ENCODE measurements at regions not wholly inside any gene's neighbourhood (a gene's known extent, or its start where the extent isn't known, plus 50 kb on each side); places are given as distances from the start of the nearest gene placed in this dataset.

DNA sequence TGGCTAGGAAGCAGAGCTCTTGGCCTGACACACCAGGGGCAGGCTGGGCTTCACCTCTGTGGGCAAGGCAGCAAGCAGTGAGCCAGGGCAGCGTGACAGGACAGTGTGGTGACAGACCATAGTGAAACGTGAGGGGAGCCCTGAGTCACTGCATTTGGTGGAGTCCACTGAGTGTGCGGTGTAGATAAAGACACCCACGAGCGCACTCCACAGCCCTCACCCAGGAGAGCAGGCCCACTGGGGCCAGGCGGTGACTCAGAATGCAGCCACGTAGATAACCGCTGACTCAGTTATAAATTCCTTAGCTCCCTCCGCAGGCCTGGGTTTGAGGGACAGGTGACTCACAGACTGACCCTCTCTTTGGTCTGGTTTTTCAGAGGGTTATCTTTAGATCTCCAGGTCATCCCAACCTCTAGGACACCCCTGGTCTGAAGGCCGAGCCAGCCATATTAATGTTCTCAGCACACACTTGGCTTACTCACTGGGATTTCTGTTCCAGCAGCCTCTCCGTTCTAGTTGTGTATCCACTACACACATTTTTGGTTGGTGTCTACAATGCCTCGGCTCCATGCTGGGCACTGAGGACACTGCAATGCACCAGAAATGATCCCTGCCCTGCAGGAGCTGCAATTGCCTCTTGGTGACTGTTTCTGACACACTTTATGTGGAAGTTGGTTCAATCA is 90.2 kb upstream of the TSPAN2 start:
- Histone ChIP-seq H2BK15ac (ENCODE audit: low read depth, poor library complexity, severe bottlenecking) (no peak overlapping the region), H3K27ac (ENCODE audit: low read length, poor library complexity, severe bottlenecking) (peak overlapping the region; percentile 17), H2BK5ac (ENCODE audit: low read depth, low read length, poor library complexity, severe bottlenecking) (no peak overlapping the region), H2BK120ac (ENCODE audit: low read depth, low read length) (no peak overlapping the region), H3K9ac (ENCODE audit: low read length) (peak overlapping the region; percentile 41), H3K18ac (ENCODE audit: low read depth in 1 of 2, low read length in 2 of 2) (peak overlapping the region; percentile 12 to 55), H3K23ac (ENCODE audit: low read length in 2 of 2) (no peak overlapping the region), H4K91ac (ENCODE audit: low read length) (peak overlapping the region; percentile 8), H3K27me3 (ENCODE audit: control insufficient read depth in 1 of 2, insufficient read depth in 1 of 2, low read length in 2 of 2) (no peaks in the 10 kb centered on the region), H3K4me2 (ENCODE audit: low read length, poor library complexity, severe bottlenecking) (no peak overlapping the region), H2AFZ (ENCODE audit: low read depth, low read length) (no peak overlapping the region), H3K9me3 (ENCODE audit: control insufficient read depth, low read length) (peaks cover 5% of the 10 kb centered on the region), H2BK12ac (ENCODE audit: low read length in 2 of 2) (peak overlapping the region; percentile 6 to 45), H3K4me3 (ENCODE audit: insufficient read depth in 1 of 2, low read depth in 1 of 2, low read length in 2 of 2) (no peak overlapping the region), H4K8ac (ENCODE audit: low read length) (no peak overlapping the region), H2AK5ac (ENCODE audit: low read length, severe bottlenecking) (no peak overlapping the region), H3K4ac (ENCODE audit: low read depth in 1 of 2, low read length in 2 of 2) (peak overlapping the region in 1 of 2 experiments; percentile 11), H3K14ac (ENCODE audit: low read length in 2 of 2) (peak overlapping the region in 1 of 2 experiments; percentile 19), H3K36me3 (ENCODE audit: control insufficient read depth in 1 of 2, insufficient read depth in 2 of 2, low read depth in 1 of 2, low read length in 2 of 2) (no peaks in the 10 kb centered on the region), H3K79me1 (replicated peaks; ENCODE audit: low read length, poor library complexity, severe bottlenecking) (no peaks in the 10 kb centered on the region), H3K4me1 (ENCODE audit: control insufficient read depth, insufficient read depth, low read depth, low read length) (peaks cover 14% of the 10 kb centered on the region)
- WGBS: 7% methylated on average over 12 of the region's 12 CpGs
- DNase-seq: peak; percentile 96

- Histone ChIP-seq H2BK15ac (ENCODE audit: low read depth, poor library complexity, severe bottlenecking) (no peak overlapping the region), H2AFZ (ENCODE audit: low read depth, low read length) (no peak overlapping the region), H3K4me2 (ENCODE audit: low read length, poor library complexity, severe bottlenecking) (no peak overlapping the region), H3K79me1 (replicated peaks; ENCODE audit: low read length, poor library complexity, severe bottlenecking) (no peaks in the 10 kb centered on the region), H3K9me3 (ENCODE audit: control insufficient read depth, low read length) (peaks cover 5% of the 10 kb centered on the region), H2BK12ac (ENCODE audit: low read length in 2 of 2) (no peak overlapping the region), H2AK5ac (ENCODE audit: low read length, severe bottlenecking) (no peak overlapping the region), H3K27ac (ENCODE audit: low read length, poor library complexity, severe bottlenecking) (no peak overlapping the region), H2BK5ac (ENCODE audit: low read depth, low read length, poor library complexity, severe bottlenecking) (no peak overlapping the region), H4K91ac (ENCODE audit: low read length) (no peak overlapping the region), H3K4ac (ENCODE audit: low read depth in 1 of 2, low read length in 2 of 2) (no peak overlapping the region), H3K27me3 (ENCODE audit: control insufficient read depth in 1 of 2, insufficient read depth in 1 of 2, low read length in 2 of 2) (no peaks in the 10 kb centered on the region), H3K4me3 (ENCODE audit: insufficient read depth in 1 of 2, low read depth in 1 of 2, low read length in 2 of 2) (no peak overlapping the region), H3K14ac (ENCODE audit: low read length in 2 of 2) (no peak overlapping the region), H3K36me3 (ENCODE audit: control insufficient read depth in 1 of 2, insufficient read depth in 2 of 2, low read depth in 1 of 2, low read length in 2 of 2) (no peaks in the 10 kb centered on the region), H3K18ac (ENCODE audit: low read depth in 1 of 2, low read length in 2 of 2) (no peak overlapping the region), H3K9ac (ENCODE audit: low read length) (no peak overlapping the region), H4K8ac (ENCODE audit: low read length) (no peak overlapping the region), H3K23ac (ENCODE audit: low read length in 2 of 2) (no peak overlapping the region), H2BK120ac (ENCODE audit: low read depth, low read length) (no peak overlapping the region), H3K4me1 (ENCODE audit: control insufficient read depth, insufficient read depth, low read depth, low read length) (peaks cover 11% of the 10 kb centered on the region)
- no peak for DNase-seq
- WGBS: 100% methylated on average over 1 of the region's 1 CpG
Observed at GRCh38 chr1:115176189-115176588, 86.9 kb upstream of the TSPAN2 start.

GRCh38 chr1:115175596-115175995 is 86.3 kb upstream of the TSPAN2 start:
- Histone ChIP-seq H2BK12ac (ENCODE audit: low read length in 2 of 2) (no peak overlapping the region), H3K79me1 (replicated peaks; ENCODE audit: low read length, poor library complexity, severe bottlenecking) (no peaks in the 10 kb centered on the region), H3K4me1 (ENCODE audit: control insufficient read depth, insufficient read depth, low read depth, low read length) (peaks cover 11% of the 10 kb centered on the region), H3K27me3 (ENCODE audit: control insufficient read depth in 1 of 2, insufficient read depth in 1 of 2, low read length in 2 of 2) (no peaks in the 10 kb centered on the region), H3K4me3 (ENCODE audit: insufficient read depth in 1 of 2, low read depth in 1 of 2, low read length in 2 of 2) (no peak overlapping the region), H3K9me3 (ENCODE audit: control insufficient read depth, low read length) (peaks cover 5% of the 10 kb centered on the region), H3K36me3 (ENCODE audit: control insufficient read depth in 1 of 2, insufficient read depth in 2 of 2, low read depth in 1 of 2, low read length in 2 of 2) (no peaks in the 10 kb centered on the region), H3K14ac (ENCODE audit: low read length in 2 of 2) (no peak overlapping the region), H2BK15ac (ENCODE audit: low read depth, poor library complexity, severe bottlenecking) (no peak overlapping the region), H4K91ac (ENCODE audit: low read length) (no peak overlapping the region), H2BK120ac (ENCODE audit: low read depth, low read length) (no peak overlapping the region), H3K27ac (ENCODE audit: low read length, poor library complexity, severe bottlenecking) (no peak overlapping the region), H2AFZ (ENCODE audit: low read depth, low read length) (no peak overlapping the region), H2BK5ac (ENCODE audit: low read depth, low read length, poor library complexity, severe bottlenecking) (no peak overlapping the region), H3K9ac (ENCODE audit: low read length) (no peak overlapping the region), H3K4me2 (ENCODE audit: low read length, poor library complexity, severe bottlenecking) (no peak overlapping the region), H4K8ac (ENCODE audit: low read length) (no peak overlapping the region), H3K18ac (ENCODE audit: low read depth in 1 of 2, low read length in 2 of 2) (no peak overlapping the region), H3K4ac (ENCODE audit: low read depth in 1 of 2, low read length in 2 of 2) (no peak overlapping the region), H3K23ac (ENCODE audit: low read length in 2 of 2) (no peak overlapping the region), H2AK5ac (ENCODE audit: low read length, severe bottlenecking) (no peak overlapping the region)
- no peak for DNase-seq
- WGBS: 85% methylated on average over 2 of the region's 2 CpGs

- Histone ChIP-seq H3K4me1 (ENCODE audit: control insufficient read depth, insufficient read depth, low read depth, low read length) (no peaks in the 10 kb centered on the region), H3K79me1 (replicated peaks; ENCODE audit: low read length, poor library complexity, severe bottlenecking) (no peaks in the 10 kb centered on the region), H2BK5ac (ENCODE audit: low read depth, low read length, poor library complexity, severe bottlenecking) (no peak overlapping the region), H3K9ac (ENCODE audit: low read length) (no peak overlapping the region), H2BK120ac (ENCODE audit: low read depth, low read length) (no peak overlapping the region), H3K4me2 (ENCODE audit: low read length, poor library complexity, severe bottlenecking) (no peak overlapping the region), H3K4ac (ENCODE audit: low read depth in 1 of 2, low read length in 2 of 2) (no peak overlapping the region), H2BK15ac (ENCODE audit: low read depth, poor library complexity, severe bottlenecking) (no peak overlapping the region), H3K14ac (ENCODE audit: low read length in 2 of 2) (no peak overlapping the region), H4K8ac (ENCODE audit: low read length) (no peak overlapping the region), H2AK5ac (ENCODE audit: low read length, severe bottlenecking) (no peak overlapping the region), H3K23ac (ENCODE audit: low read length in 2 of 2) (no peak overlapping the region), H2AFZ (ENCODE audit: low read depth, low read length) (no peak overlapping the region), H3K36me3 (ENCODE audit: control insufficient read depth in 1 of 2, insufficient read depth in 2 of 2, low read depth in 1 of 2, low read length in 2 of 2) (no peaks in the 10 kb centered on the region), H3K27me3 (ENCODE audit: control insufficient read depth in 1 of 2, insufficient read depth in 1 of 2, low read length in 2 of 2) (no peaks in the 10 kb centered on the region), H4K91ac (ENCODE audit: low read length) (no peak overlapping the region), H3K4me3 (ENCODE audit: insufficient read depth in 1 of 2, low read depth in 1 of 2, low read length in 2 of 2) (no peak overlapping the region), H2BK12ac (ENCODE audit: low read length in 2 of 2) (no peak overlapping the region), H3K18ac (ENCODE audit: low read depth in 1 of 2, low read length in 2 of 2) (no peak overlapping the region), H3K9me3 (ENCODE audit: control insufficient read depth, low read length) (peaks cover 5% of the 10 kb centered on the region), H3K27ac (ENCODE audit: low read length, poor library complexity, severe bottlenecking) (no peak overlapping the region)
- WGBS: 22% methylated on average over 1 of the region's 1 CpG
- peak; percentile 66 for DNase-seq
Observed at GRCh38 chr1:115173151-115173550, 83.8 kb upstream of the TSPAN2 start.

Data from mesenchymal stem cell (in vitro differentiated cells and primary cell).